HEK293T (cell line): ENCODE measurements at regions not wholly inside any gene's neighbourhood (a gene's known extent, or its start where the extent isn't known, plus 50 kb on each side); places are given as distances from the start of the nearest gene placed in this dataset.

ENCODE experiments used
- CTCF ChIA-PET: fragments of 350-600 bp; formaldehyde crosslinking; extraction: SDS; loops from one replicate; lab custom pipeline; 2021; ENCODE audit warnings: antibody characterized with exemption, inconsistent platforms; lab: Yijun Ruan, JAX
- POLR2A ChIA-PET: fragments of 350-600 bp; formaldehyde crosslinking; extraction: SDS; loops from one replicate; lab custom pipeline; 2020; ENCODE audit warnings: antibody characterized with exemption, inconsistent platforms; lab: Yijun Ruan, JAX
- DNase-seq: peaks from one replicate; pipeline ENCODE4 v3.0.0; 2012; ENCODE audit warnings: mixed read lengths; ENCODE audit errors: extremely low spot score
- ARNT ChIP-seq: fragments of 450-650 bp; IDR thresholded peaks from 2 replicates; pipeline ENCODE4 v1.6.1; 2017; ENCODE audit warnings: mild to moderate bottlenecking
- BHLHE40 ChIP-seq: fragments of 450-650 bp; IDR thresholded peaks from 2 replicates; pipeline ENCODE4 v1.6.1; 2016; ENCODE audit warnings: mild to moderate bottlenecking, moderate library complexity, borderline replicate concordance
- CTBP1 ChIP-seq: fragments of 450-650 bp; IDR thresholded peaks from 2 replicates; pipeline ENCODE4 v1.6.1; 2016; ENCODE audit warnings: borderline replicate concordance
- ELF4 ChIP-seq: fragments of 450-650 bp; IDR thresholded peaks from 2 replicates; pipeline ENCODE4 v1.6.1; 2017; ENCODE audit warnings: antibody characterized with exemption
- FOXA1 ChIP-seq: fragments of 450-650 bp; IDR thresholded peaks from 2 replicates; pipeline ENCODE4 v1.6.1; 2016; ENCODE audit warnings: mild to moderate bottlenecking
- FOXK2 ChIP-seq: fragments of 450-650 bp; IDR thresholded peaks from 2 replicates; pipeline ENCODE4 v1.6.1; 2016; ENCODE audit warnings: mild to moderate bottlenecking
- FOXM1 ChIP-seq: fragments of 450-650 bp; IDR thresholded peaks from 2 replicates; pipeline ENCODE4 v1.6.1; 2017; ENCODE audit warnings: mild to moderate bottlenecking, borderline replicate concordance
- HDGF ChIP-seq: fragments of 450-650 bp; IDR thresholded peaks from 2 replicates; pipeline ENCODE4 v1.6.1; 2017; ENCODE audit warnings: antibody characterized with exemption, borderline replicate concordance
- L3MBTL2 ChIP-seq: fragments of 450-650 bp; conservative IDR thresholded peaks from 2 replicates; pipeline ENCODE4 v1.6.1; 2016; ENCODE audit warnings: mild to moderate bottlenecking
- LEF1 ChIP-seq: fragments of 450-650 bp; IDR thresholded peaks from 2 replicates; pipeline ENCODE4 v1.6.1; 2017; ENCODE audit warnings: mild to moderate bottlenecking, borderline replicate concordance
- NFRKB ChIP-seq: fragments of 450-650 bp; IDR thresholded peaks from 2 replicates; pipeline ENCODE4 v1.6.1; 2016; ENCODE audit warnings: mild to moderate bottlenecking, moderate library complexity
- SP1 ChIP-seq: fragments of 450-650 bp; IDR thresholded peaks from 2 replicates; pipeline ENCODE4 v1.6.1; 2017
- SUZ12 ChIP-seq: fragments of 450-650 bp; IDR thresholded peaks from 2 replicates; pipeline ENCODE4 v1.6.1; 2016; ENCODE audit warnings: mild to moderate bottlenecking
- TARDBP ChIP-seq: fragments of 450-650 bp; IDR thresholded peaks from 2 replicates; pipeline ENCODE4 v1.6.1; 2016
- ZNF384 ChIP-seq: fragments of 450-650 bp; IDR thresholded peaks from 2 replicates; pipeline ENCODE4 v1.6.1; 2016
- TF ChIP-seq, protein P1 (sequence below): fragments of 450-650 bp; IDR thresholded peaks from 2 replicates; pipeline ENCODE4 v1.6.1; 2016

DNA sequence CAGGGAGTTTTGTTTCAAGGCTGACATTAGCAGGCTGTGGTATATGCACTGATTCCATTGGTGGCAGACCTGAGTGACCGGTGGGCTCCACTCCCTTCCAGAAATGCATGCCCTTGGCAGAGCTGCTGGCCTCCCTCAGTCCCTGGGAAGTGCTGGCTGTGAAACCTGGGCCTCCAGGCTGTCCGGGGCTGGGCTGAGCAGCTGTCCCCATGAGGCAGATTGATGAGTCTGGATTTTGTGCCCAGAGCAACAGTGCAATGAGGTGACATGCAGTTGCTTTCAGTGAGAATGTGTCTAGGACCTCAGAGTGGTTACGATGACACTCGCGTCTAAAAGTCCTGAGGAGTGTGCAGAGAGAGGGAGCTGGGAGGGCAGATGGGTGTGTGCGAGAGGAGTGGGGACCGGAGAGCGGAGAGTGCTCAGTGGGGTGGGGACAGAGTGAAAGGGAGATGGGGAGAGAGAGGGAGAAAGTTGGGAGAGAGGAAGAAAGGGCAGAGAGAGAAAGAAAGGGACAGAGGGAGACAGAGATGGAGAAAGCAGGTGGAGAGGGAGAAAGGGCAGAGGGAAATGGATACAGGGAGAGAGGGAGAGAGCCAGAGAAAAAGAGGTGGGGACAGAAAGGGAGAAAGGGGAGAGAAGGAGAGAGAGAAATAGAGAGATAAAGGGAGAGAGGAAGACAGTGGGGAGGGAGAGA lies 978.3 kb downstream of the BRD1 start:
- ChIA-PET CTCF (no interaction called here), POLR2A (no interaction called here)
- TF ChIP-seq TARDBP (no peak), FOXK2 (no peak), L3MBTL2 (no peak)

GRCh38 chr22:48846200-48846599 lies 981.5 kb downstream of the BRD1 start:
- CTCF ChIA-PET: no interaction called here
- POLR2A ChIA-PET: no interaction called here
- no peak for DNase-seq
- TF ChIP-seq ZNF384 (no peak), SP1 (no peak), ELF4 (no peak), TARDBP (no peak), ARNT (no peak), FOXM1 (no peak), NFRKB (no peak), CTBP1 (no peak), L3MBTL2 (no peak)

More for the DNA sequence above, 978.3 kb downstream of the BRD1 start:
- DNase-seq: no peak

DNA sequence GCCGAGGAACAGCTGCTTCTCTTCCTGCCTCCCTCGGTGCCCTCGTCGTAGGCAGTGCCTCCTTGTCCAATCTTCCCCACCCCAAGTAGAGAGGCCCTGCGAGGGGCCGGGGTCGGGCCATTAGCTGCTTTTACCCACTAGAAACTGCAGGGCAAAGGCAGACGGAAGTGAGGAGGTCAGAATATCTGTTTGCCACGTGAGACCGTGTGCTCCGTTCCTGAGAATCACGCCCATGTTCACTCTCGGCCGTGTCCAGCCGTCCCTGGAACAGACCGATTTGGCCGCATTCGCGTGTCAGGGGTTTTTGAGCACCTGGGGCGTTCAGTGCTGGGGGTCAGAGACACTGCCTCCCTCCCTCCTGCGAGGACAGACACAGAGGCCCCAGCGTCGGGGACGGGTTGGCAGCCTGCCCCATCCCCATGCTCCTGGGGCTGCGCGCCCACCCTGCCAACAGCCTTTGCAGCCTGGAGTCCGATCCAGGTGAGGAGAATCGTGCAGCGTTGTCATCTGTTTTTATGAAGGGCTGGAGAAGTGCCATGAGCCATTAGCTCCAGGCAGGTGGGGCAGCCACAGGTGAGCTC lies 982.2 kb downstream of the BRD1 start:
- ChIA-PET POLR2A (no interaction called here), CTCF (no interaction called here)
- TF ChIP-seq, protein P1, sequence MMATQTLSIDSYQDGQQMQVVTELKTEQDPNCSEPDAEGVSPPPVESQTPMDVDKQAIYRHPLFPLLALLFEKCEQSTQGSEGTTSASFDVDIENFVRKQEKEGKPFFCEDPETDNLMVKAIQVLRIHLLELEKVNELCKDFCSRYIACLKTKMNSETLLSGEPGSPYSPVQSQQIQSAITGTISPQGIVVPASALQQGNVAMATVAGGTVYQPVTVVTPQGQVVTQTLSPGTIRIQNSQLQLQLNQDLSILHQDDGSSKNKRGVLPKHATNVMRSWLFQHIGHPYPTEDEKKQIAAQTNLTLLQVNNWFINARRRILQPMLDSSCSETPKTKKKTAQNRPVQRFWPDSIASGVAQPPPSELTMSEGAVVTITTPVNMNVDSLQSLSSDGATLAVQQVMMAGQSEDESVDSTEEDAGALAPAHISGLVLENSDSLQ: no peak
- TF ChIP-seq SUZ12 (no peak), BHLHE40 (no peak), LEF1 (no peak), FOXM1 (no peak), SP1 (no peak), TARDBP (no peak), ARNT (no peak), NFRKB (no peak), ZNF384 (no peak), FOXA1 (no peak), CTBP1 (no peak), L3MBTL2 (no peak), FOXK2 (no peak), ELF4 (no peak)
- no peak for DNase-seq

GRCh38 chr22:48844056-48844675 lies 983.5 kb downstream of the BRD1 start:
- CTCF ChIA-PET: no interaction called here
- POLR2A ChIA-PET: no interaction called here
- DNase-seq: no peak
- no peak for TF ChIP-seq SUZ12
- TF ChIP-seq BHLHE40: no peak
- no peak for TF ChIP-seq ARNT
- no peak for TF ChIP-seq CTBP1
- TF ChIP-seq FOXA1: no peak
- TF ChIP-seq NFRKB: no peak
- TF ChIP-seq TARDBP: no peak
- TF ChIP-seq LEF1: no peak
- no peak for TF ChIP-seq HDGF
- TF ChIP-seq SP1: no peak
- TF ChIP-seq ZNF384: no peak
- TF ChIP-seq, protein P1: no peak
- no peak for TF ChIP-seq ELF4
- TF ChIP-seq FOXM1: no peak

- POLR2A ChIA-PET: no interaction called here
- no peak for DNase-seq
- CTCF ChIA-PET: no interaction called here
- TF ChIP-seq LEF1: no peak
- TF ChIP-seq ELF4: no peak
- no peak for TF ChIP-seq HDGF
- TF ChIP-seq FOXA1: no peak
- TF ChIP-seq FOXM1: no peak
- TF ChIP-seq BHLHE40: no peak
Measured at GRCh38 chr22:48843640-48844039, 984.0 kb downstream of the BRD1 start.

GRCh38 chr22:48842976-48843375 lies 984.7 kb downstream of the BRD1 start:
- ChIA-PET POLR2A (no interaction called here), CTCF (no interaction called here)
- TF ChIP-seq NFRKB (no peak), FOXM1 (no peak), TARDBP (no peak), ZNF384 (no peak), HDGF (no peak)
- TF ChIP-seq, protein P1: no peak
- no peak for DNase-seq
